ENCODE measurements at regions not wholly inside any gene's neighbourhood (a gene's known extent, or its start where the extent isn't known, plus 50 kb on each side); places are given as distances from the start of the nearest gene placed in this dataset.
A peak's percentile ranks its signal among the peaks of the same experiment; 100 is the strongest.

- Mint-ChIP-seq H3K27me3 (ENCODE audit: insufficient read depth) (peaks cover 8% of the 10 kb centered on the region), H3K36me3 (ENCODE audit: low read depth) (no peaks in the 10 kb centered on the region), H3K9me3 (no peaks in the 10 kb centered on the region), H3K27ac (no peak overlapping the region), H3K4me1 (ENCODE audit: low read depth) (no peaks in the 10 kb centered on the region), H3K4me3 (no peak overlapping the region)
- no peak for DNase-seq (ENCODE audit: low spot score)
- intact Hi-C loops (cut with micrococcal nuclease) = no loop called here
Measured at GRCh38 chr11:128133501-128133900, 453.9 kb downstream of the ETS1 start.

GRCh38 chr11:128130052-128130451 lies 457.3 kb downstream of the ETS1 start:
- Mint-ChIP-seq H3K4me1 (ENCODE audit: low read depth) (no peaks in the 10 kb centered on the region), H3K36me3 (ENCODE audit: low read depth) (no peaks in the 10 kb centered on the region)

DNA sequence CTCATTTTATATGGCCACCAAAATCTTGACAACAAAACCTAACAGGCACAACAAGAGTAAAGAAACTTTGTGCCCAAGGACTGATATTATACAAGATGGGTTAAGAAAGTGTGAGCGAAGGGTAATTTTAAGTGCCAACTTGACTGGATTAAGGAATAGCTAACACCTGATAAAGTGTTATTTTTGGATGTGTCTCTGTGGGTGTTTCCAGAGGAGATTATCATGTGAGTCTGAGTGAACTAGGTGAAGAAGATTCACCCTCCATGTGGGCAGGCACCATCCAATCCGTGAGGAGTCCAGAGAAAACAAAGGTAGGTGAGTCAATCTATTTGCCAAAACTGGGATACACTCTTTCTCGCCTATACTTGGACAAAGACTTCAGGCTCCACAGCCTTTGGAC lies 461.6 kb downstream of the ETS1 start:
- intact Hi-C loops (cut with micrococcal nuclease) = no loop called here
- Mint-ChIP-seq H3K4me3 (no peak overlapping the region), H3K27me3 (ENCODE audit: insufficient read depth) (peaks cover 11% of the 10 kb centered on the region), H3K4me1 (ENCODE audit: low read depth) (no peaks in the 10 kb centered on the region), H3K9me3 (no peaks in the 10 kb centered on the region), H3K36me3 (ENCODE audit: low read depth) (no peaks in the 10 kb centered on the region), H3K27ac (no peak overlapping the region)
- DNase-seq (ENCODE audit: low spot score) = no peak

More at GRCh38 chr11:128130052-128130451, 457.3 kb downstream of the ETS1 start:
- H3K27me3 Mint-ChIP-seq (ENCODE audit: insufficient read depth) = peaks cover 8% of the 10 kb centered on the region
- no peak overlapping the region for H3K27ac Mint-ChIP-seq
- no peaks in the 10 kb centered on the region for H3K9me3 Mint-ChIP-seq
- no peak for DNase-seq (ENCODE audit: low spot score)
- intact Hi-C loops (cut with micrococcal nuclease) = no loop called here
- no peak overlapping the region for H3K4me3 Mint-ChIP-seq

DNA sequence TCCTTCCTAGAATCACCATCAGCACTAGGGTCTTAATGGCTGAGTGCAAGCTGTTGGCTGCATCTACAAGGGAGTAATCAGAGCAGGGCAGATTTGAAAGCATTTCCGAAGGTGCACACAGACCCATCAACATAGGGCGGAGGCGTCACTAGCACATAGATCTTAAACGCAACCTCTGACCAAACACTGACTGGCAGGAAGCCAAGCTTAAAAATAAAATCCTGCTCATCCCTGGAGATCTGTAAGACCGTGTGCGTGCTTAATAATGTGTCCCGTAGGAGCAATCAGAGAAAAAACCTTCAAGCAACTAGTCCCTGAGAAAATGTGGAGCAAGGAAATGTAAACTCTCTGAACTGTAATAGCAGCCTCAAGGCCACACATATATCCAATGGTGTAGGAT lies 470.5 kb downstream of the ETS1 start:
- intact Hi-C loops (cut with micrococcal nuclease) = no loop called here
- Mint-ChIP-seq H3K27ac (no peak overlapping the region), H3K9me3 (peaks cover 4% of the 10 kb centered on the region), H3K27me3 (ENCODE audit: insufficient read depth) (peaks cover 16% of the 10 kb centered on the region), H3K4me1 (ENCODE audit: low read depth) (no peaks in the 10 kb centered on the region), H3K36me3 (ENCODE audit: low read depth) (no peaks in the 10 kb centered on the region), H3K4me3 (no peak overlapping the region)
- DNase-seq (ENCODE audit: low spot score) = no peak

GRCh38 chr11:128116447-128116846 lies 470.9 kb downstream of the ETS1 start:
- no peak overlapping the region for H3K4me3 Mint-ChIP-seq
- no peaks in the 10 kb centered on the region for H3K36me3 Mint-ChIP-seq (ENCODE audit: low read depth)
- intact Hi-C loops (cut with micrococcal nuclease) = no loop called here
- no peaks in the 10 kb centered on the region for H3K4me1 Mint-ChIP-seq (ENCODE audit: low read depth)
- no peak for DNase-seq (ENCODE audit: low spot score)
- peaks cover 18% of the 10 kb centered on the region for H3K27me3 Mint-ChIP-seq (ENCODE audit: insufficient read depth)
- peaks cover 4% of the 10 kb centered on the region for H3K9me3 Mint-ChIP-seq
- H3K27ac Mint-ChIP-seq = no peak overlapping the region

DNA sequence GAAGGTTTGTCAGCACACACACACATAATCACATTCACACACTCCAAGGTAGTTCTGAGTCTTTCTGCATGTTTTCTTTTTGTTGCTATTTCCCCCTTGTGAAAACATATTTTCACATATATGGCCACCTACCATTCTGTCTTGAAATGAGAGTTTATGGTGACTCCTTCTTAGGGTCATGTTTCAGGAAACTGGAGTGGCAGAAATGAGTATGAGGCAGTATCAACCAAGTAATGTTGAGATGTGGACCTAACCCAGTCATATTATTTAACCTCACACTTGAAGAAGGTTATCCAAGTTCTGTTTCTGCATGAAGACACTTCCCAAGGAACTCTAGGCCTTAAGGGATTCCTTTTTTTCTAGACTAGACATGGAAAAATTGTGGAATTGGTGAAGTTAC lies 481.4 kb downstream of the ETS1 start:
- Mint-ChIP-seq H3K27ac (no peak overlapping the region), H3K4me3 (no peak overlapping the region), H3K27me3 (ENCODE audit: insufficient read depth) (peaks cover 2% of the 10 kb centered on the region), H3K4me1 (ENCODE audit: low read depth) (peaks cover 7% of the 10 kb centered on the region), H3K36me3 (ENCODE audit: low read depth) (no peaks in the 10 kb centered on the region), H3K9me3 (peaks cover 6% of the 10 kb centered on the region)
- intact Hi-C loops (cut with micrococcal nuclease) = no loop called here
- DNase-seq (ENCODE audit: low spot score) = no peak

DNA sequence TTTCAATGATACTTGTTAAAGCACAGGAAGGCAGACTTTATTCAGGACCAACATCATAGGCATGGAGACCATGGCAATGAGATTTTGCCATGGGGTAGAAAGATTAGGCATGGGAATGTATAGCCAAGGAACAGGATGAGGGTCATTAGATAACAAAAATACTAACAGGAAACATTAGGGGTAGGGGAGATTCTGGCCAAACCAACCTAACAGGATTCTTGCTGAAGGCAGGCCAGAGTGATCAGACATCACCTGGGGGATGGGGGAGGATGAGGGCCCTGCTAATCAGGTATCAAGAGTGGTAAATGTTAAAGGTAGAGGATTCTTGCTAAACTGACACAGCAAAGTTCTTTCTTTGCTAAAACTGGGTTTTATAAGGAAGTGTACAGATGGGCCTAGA lies 481.8 kb downstream of the ETS1 start:
- no peaks in the 10 kb centered on the region for H3K36me3 Mint-ChIP-seq (ENCODE audit: low read depth)
- DNase-seq (ENCODE audit: low spot score) = no peak
- no peak overlapping the region for H3K4me3 Mint-ChIP-seq
- peaks cover 6% of the 10 kb centered on the region for H3K9me3 Mint-ChIP-seq
- H3K27me3 Mint-ChIP-seq (ENCODE audit: insufficient read depth) = peaks cover 2% of the 10 kb centered on the region
- no peak overlapping the region for H3K27ac Mint-ChIP-seq
- intact Hi-C loops (cut with micrococcal nuclease) = no loop called here
- peaks cover 7% of the 10 kb centered on the region for H3K4me1 Mint-ChIP-seq (ENCODE audit: low read depth)

DNA sequence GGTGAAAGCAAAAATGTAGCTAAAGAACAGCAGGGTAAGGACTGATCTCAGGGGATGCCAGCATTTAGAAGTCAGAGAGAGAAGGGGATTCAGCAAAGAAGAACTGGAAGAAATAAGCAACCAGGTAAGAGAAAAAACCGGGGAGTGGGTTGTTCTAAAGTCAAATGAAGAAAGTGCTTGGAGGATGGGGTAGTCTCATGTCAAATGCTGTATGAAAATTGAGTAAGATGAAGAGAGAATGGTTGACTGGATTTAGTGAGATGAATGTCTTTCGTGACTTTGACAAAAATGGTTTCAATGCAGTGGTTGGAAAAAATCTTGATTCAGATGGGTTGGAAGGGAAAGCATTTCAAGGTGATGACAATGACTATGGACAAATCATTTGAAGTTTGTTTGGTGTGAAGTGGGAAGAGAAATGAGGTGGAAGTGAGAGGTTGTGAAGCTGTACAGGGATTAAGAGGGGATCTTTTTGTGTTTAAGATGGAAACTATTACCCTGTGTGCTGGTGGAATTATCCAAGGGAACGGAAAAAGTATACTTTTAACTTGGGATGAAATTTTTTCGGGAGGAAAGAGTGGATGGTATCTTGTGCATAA lies 484.0 kb downstream of the ETS1 start:
- Mint-ChIP-seq H3K4me3 (no peak overlapping the region), H3K27ac (no peak overlapping the region), H3K36me3 (ENCODE audit: low read depth) (no peaks in the 10 kb centered on the region), H3K4me1 (ENCODE audit: low read depth) (peaks cover 4% of the 10 kb centered on the region), H3K9me3 (peaks cover 3% of the 10 kb centered on the region), H3K27me3 (ENCODE audit: insufficient read depth) (peaks cover 5% of the 10 kb centered on the region)
- intact Hi-C loops (cut with micrococcal nuclease) = loop anchor here (1.0 kb wide), 1 partner anchor 64 kb away; no protein-coding TSS in a partner anchor
- DNase-seq (ENCODE audit: low spot score) = no peak

GRCh38 chr11:128098781-128099180 lies 488.6 kb downstream of the ETS1 start:
- H3K9me3 Mint-ChIP-seq = peaks cover 3% of the 10 kb centered on the region
- peaks cover 7% of the 10 kb centered on the region for H3K27me3 Mint-ChIP-seq (ENCODE audit: insufficient read depth)
- H3K36me3 Mint-ChIP-seq (ENCODE audit: low read depth) = no peaks in the 10 kb centered on the region
- intact Hi-C loops (cut with micrococcal nuclease) = no loop called here
- DNase-seq (ENCODE audit: low spot score) = no peak
- no peak overlapping the region for H3K27ac Mint-ChIP-seq
- H3K4me1 Mint-ChIP-seq (ENCODE audit: low read depth) = no peaks in the 10 kb centered on the region
- H3K4me3 Mint-ChIP-seq = no peak overlapping the region

DNA sequence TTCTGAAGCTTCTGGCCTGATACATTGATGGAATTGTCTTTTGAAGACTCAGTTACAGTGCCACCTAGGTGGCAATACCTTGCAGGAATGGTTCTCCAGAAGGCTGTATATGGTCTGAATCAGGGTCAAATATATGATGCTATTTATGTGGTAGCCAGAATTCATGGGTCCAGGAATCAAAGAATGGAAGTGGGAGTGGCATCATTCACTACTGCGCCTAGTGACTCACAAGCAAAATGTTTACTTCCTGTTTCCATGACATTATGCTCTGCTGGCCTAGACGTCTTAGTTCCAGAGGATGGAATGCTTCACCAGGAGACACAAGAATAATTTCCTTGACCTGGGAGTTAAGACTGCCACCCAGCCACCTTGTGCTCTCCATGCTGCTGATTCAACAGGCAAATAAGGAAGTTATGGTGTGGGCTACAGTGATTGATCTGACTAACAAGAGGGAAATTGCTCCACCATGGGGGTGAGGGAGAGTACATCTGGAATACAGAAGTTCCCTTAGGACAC lies 491.8 kb downstream of the ETS1 start:
- H3K9me3 Mint-ChIP-seq = peaks cover 11% of the 10 kb centered on the region
- no peak overlapping the region for H3K4me3 Mint-ChIP-seq
- peak overlapping the region; percentile 5 for H3K27ac Mint-ChIP-seq
- intact Hi-C loops (cut with micrococcal nuclease) = no loop called here
- H3K27me3 Mint-ChIP-seq (ENCODE audit: insufficient read depth) = peaks cover 7% of the 10 kb centered on the region
- DNase-seq (ENCODE audit: low spot score) = no peak
- H3K36me3 Mint-ChIP-seq (ENCODE audit: low read depth) = no peaks in the 10 kb centered on the region
- no peaks in the 10 kb centered on the region for H3K4me1 Mint-ChIP-seq (ENCODE audit: low read depth)

DNA sequence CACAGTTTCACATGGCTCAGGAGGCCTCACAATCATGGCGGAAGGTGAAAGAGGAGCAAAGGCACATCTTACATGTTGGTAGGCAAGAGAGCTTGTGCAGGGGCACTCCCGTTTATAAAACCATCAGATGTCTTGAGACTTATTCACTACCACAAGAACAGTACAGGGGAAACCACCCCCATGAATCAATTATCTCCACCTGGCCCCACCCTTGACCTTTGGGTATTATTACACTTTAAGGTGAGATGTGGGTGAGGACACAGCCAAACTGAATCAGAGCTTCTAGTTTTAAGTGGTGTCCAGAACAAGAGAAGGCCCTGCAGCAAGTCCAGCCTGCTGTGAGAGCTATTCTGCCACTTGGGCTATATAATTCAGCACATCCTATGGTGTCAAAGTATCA lies 493.7 kb downstream of the ETS1 start:
- Mint-ChIP-seq H3K9me3 (peaks cover 27% of the 10 kb centered on the region), H3K4me3 (no peak overlapping the region), H3K27ac (no peak overlapping the region), H3K27me3 (ENCODE audit: insufficient read depth) (peaks cover 3% of the 10 kb centered on the region), H3K36me3 (ENCODE audit: low read depth) (peaks cover 2% of the 10 kb centered on the region), H3K4me1 (ENCODE audit: low read depth) (no peaks in the 10 kb centered on the region)
- no peak for DNase-seq (ENCODE audit: low spot score)
- intact Hi-C loops (cut with micrococcal nuclease) = no loop called here

- Mint-ChIP-seq H3K27ac (no peak overlapping the region), H3K9me3 (peaks cover 24% of the 10 kb centered on the region)
Measured at GRCh38 chr11:128089962-128090361, 497.4 kb downstream of the ETS1 start.

DNA sequence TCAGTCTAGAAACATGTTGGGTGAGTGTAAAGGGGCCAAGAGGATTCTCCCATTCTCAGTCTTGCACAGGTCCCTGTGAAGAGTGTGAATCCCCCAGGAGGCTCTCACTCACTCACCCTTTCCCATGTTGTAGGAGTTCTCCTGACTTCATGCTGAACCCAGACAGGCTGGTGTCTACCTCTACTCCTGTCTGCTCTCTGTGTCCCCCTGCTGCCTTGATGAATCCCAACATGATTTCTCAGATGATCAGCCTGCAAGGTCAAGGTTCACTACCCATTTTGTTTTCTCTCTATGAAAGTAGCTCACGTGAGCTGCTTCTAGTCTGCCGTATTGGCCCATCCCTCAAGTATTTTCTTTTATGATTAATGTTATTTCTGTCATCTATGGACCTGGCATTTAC lies 500.6 kb downstream of the ETS1 start:
- Mint-ChIP-seq H3K36me3 (ENCODE audit: low read depth) (peaks cover 2% of the 10 kb centered on the region), H3K4me1 (ENCODE audit: low read depth) (peaks cover 5% of the 10 kb centered on the region), H3K27me3 (ENCODE audit: insufficient read depth) (peaks cover 3% of the 10 kb centered on the region), H3K4me3 (no peak overlapping the region), H3K27ac (no peak overlapping the region), H3K9me3 (peaks cover 29% of the 10 kb centered on the region)
- DNase-seq (ENCODE audit: low spot score) = no peak
- intact Hi-C loops (cut with micrococcal nuclease) = no loop called here

More at GRCh38 chr11:128089962-128090361, 497.4 kb downstream of the ETS1 start:
- Mint-ChIP-seq H3K4me1 (ENCODE audit: low read depth) (no peaks in the 10 kb centered on the region), H3K27me3 (ENCODE audit: insufficient read depth) (no peaks in the 10 kb centered on the region), H3K4me3 (no peak overlapping the region), H3K36me3 (ENCODE audit: low read depth) (peaks cover 2% of the 10 kb centered on the region)
- no peak for DNase-seq (ENCODE audit: low spot score)
- intact Hi-C loops (cut with micrococcal nuclease) = no loop called here

GRCh38 chr11:128085276-128085675 lies 502.1 kb downstream of the ETS1 start:
- Mint-ChIP-seq H3K36me3 (ENCODE audit: low read depth) (no peaks in the 10 kb centered on the region), H3K27me3 (ENCODE audit: insufficient read depth) (peaks cover 3% of the 10 kb centered on the region), H3K27ac (no peak overlapping the region), H3K9me3 (peaks cover 18% of the 10 kb centered on the region), H3K4me3 (no peak overlapping the region), H3K4me1 (ENCODE audit: low read depth) (peaks cover 5% of the 10 kb centered on the region)
- no peak for DNase-seq (ENCODE audit: low spot score)
- intact Hi-C loops (cut with micrococcal nuclease) = no loop called here

Data from activated T-helper 1 cell treated with anti-CD3 and anti-CD28 coated beads, Interleukin-12 subunit alpha, Interleukin-12 subunit beta, Interleukin-2, Interleukin-4 antibody, amounts not matched to agents 30 ng/mL and 10 ng/mL and 1 ng/mL, durations not matched to agents 14 hours and 24 hours and 36 hours (primary cell).